Mesenchymal stem cell (in vitro differentiated cells and primary cell): ENCODE measurements at regions not wholly inside any gene's neighbourhood (a gene's known extent, or its start where the extent isn't known, plus 50 kb on each side); places are given as distances from the start of the nearest gene placed in this dataset.
A peak's percentile ranks its signal among the peaks of the same experiment; 100 is the strongest.

Source experiments
- DNase-seq: peaks from one replicate; pipeline ENCODE4 v3.0.0-alpha.2; 2013
- H2AFZ ChIP-seq: one replicate; pipeline ENCODE4 v1.6.1; 2013; ENCODE audit warnings: low read depth, mild to moderate bottlenecking, control low read depth, inconsistent platforms, low read length, moderate library complexity
- H2AK5ac ChIP-seq: 2 replicates; pipeline ENCODE4 v1.6.1; 2013; ENCODE audit warnings: low read length, moderate library complexity, mild to moderate bottlenecking, inconsistent platforms; ENCODE audit not compliant: severe bottlenecking
- H2BK120ac ChIP-seq: one replicate; pipeline ENCODE4 v1.6.1; 2013; ENCODE audit warnings: low read depth, mild to moderate bottlenecking, inconsistent platforms, low read length, moderate library complexity
- H2BK12ac ChIP-seq, 2 experiments: one replicate each; pipeline ENCODE4 v1.6.1; 2013; ENCODE audit warnings: inconsistent platforms in 2 of 2, low read length in 2 of 2, mild to moderate bottlenecking in 2 of 2, moderate library complexity in 2 of 2, control low read depth in 1 of 2
- H2BK15ac ChIP-seq: one replicate; pipeline ENCODE4 v1.6.1; 2013; ENCODE audit warnings: mild to moderate bottlenecking, low read depth, inconsistent platforms; ENCODE audit not compliant: poor library complexity, severe bottlenecking
- H2BK5ac ChIP-seq: 2 replicates; pipeline ENCODE4 v1.6.1; 2013; ENCODE audit warnings: low read depth, mild to moderate bottlenecking, low read length, control low read depth, inconsistent platforms; ENCODE audit not compliant: poor library complexity, severe bottlenecking
- H3K14ac ChIP-seq, 2 experiments: one replicate each; pipeline ENCODE4 v1.6.1; 2013; ENCODE audit warnings: inconsistent platforms in 2 of 2, low read length in 2 of 2, control low read depth in 1 of 2, mild to moderate bottlenecking in 1 of 2, moderate library complexity in 1 of 2
- H3K18ac ChIP-seq, 2 experiments: one replicate each; pipeline ENCODE4 v1.6.1; 2013; ENCODE audit warnings: inconsistent platforms in 2 of 2, low read length in 2 of 2, control low read depth in 1 of 2, low read depth in 1 of 2, mild to moderate bottlenecking in 1 of 2
- H3K23ac ChIP-seq, 2 experiments: one replicate each; pipeline ENCODE4 v1.6.1; 2013; ENCODE audit warnings: inconsistent platforms in 2 of 2, low read length in 2 of 2, mild to moderate bottlenecking in 2 of 2, moderate library complexity in 2 of 2, control low read depth in 1 of 2
- H3K27ac ChIP-seq: 2 replicates; pipeline ENCODE4 v1.5.1; 2013; ENCODE audit warnings: mild to moderate bottlenecking, moderate library complexity, low read length, control low read depth, inconsistent platforms; ENCODE audit not compliant: poor library complexity, severe bottlenecking
- H3K27me3 ChIP-seq, 2 experiments: 2 replicates each; pipeline versions ENCODE4 v1.6.1 to v1.7.0; 2013; ENCODE audit warnings: low read length in 2 of 2, mild to moderate bottlenecking in 2 of 2, moderate library complexity in 2 of 2, control low read depth in 1 of 2, inconsistent platforms in 1 of 2; ENCODE audit not compliant: control insufficient read depth in 1 of 2, insufficient read depth in 1 of 2
- H3K36me3 ChIP-seq, 2 experiments: 2 replicates each; pipeline versions ENCODE4 v1.6.1 to v1.7.0; 2013; ENCODE audit warnings: low read length in 2 of 2, control low read depth in 1 of 2, inconsistent platforms in 1 of 2, low read depth in 1 of 2, mild to moderate bottlenecking in 1 of 2; ENCODE audit not compliant: insufficient read depth in 2 of 2, control insufficient read depth in 1 of 2
- H3K4ac ChIP-seq, 2 experiments: one replicate each; pipeline ENCODE4 v1.6.1; 2013; ENCODE audit warnings: inconsistent platforms in 2 of 2, low read length in 2 of 2, mild to moderate bottlenecking in 2 of 2, moderate library complexity in 2 of 2, control low read depth in 1 of 2, low read depth in 1 of 2
- H3K4me1 ChIP-seq: 2 replicates; pipeline ENCODE4 v1.6.1; 2013; ENCODE audit warnings: low read depth, low read length, control low read depth; ENCODE audit not compliant: control insufficient read depth, insufficient read depth
- H3K4me2 ChIP-seq: 2 replicates; pipeline ENCODE4 v1.6.1; 2013; ENCODE audit warnings: low read length, mild to moderate bottlenecking, inconsistent platforms; ENCODE audit not compliant: poor library complexity, severe bottlenecking
- H3K4me3 ChIP-seq, 2 experiments: 2 replicates each; pipeline versions ENCODE4 v1.5.1 to v1.7.0; 2013; ENCODE audit warnings: low read length in 2 of 2, mild to moderate bottlenecking in 2 of 2, control low read depth in 1 of 2, low read depth in 1 of 2; ENCODE audit not compliant: insufficient read depth in 1 of 2
- H3K79me1 ChIP-seq: replicated peaks from 2 replicates; pipeline ENCODE4 v1.6.1; 2013; ENCODE audit warnings: mild to moderate bottlenecking, control low read depth, low read length, inconsistent platforms; ENCODE audit not compliant: poor library complexity, severe bottlenecking
- H3K9ac ChIP-seq: 2 replicates; pipeline ENCODE4 v1.7.0; 2013; ENCODE audit warnings: mild to moderate bottlenecking, low read length, moderate library complexity
- H3K9me3 ChIP-seq: 2 replicates; pipeline ENCODE4 v1.7.0; 2013; ENCODE audit warnings: mild to moderate bottlenecking, low read length; ENCODE audit not compliant: control insufficient read depth
- H4K8ac ChIP-seq: one replicate; pipeline ENCODE4 v1.6.1; 2013; ENCODE audit warnings: inconsistent platforms, mild to moderate bottlenecking, low read length, moderate library complexity
- H4K91ac ChIP-seq: one replicate; pipeline ENCODE4 v1.6.1; 2013; ENCODE audit warnings: mild to moderate bottlenecking, low read length, inconsistent platforms
- WGBS: methylation state at CpG from one replicate; pipeline ENCODE4 v1.1.7; 2013; ENCODE audit warnings: mixed read lengths; 5-methylcytosine and 5-hydroxymethylcytosine counted together

GRCh38 chr4:13782231-13782630 is 154.7 kb upstream of the BOD1L1 start:
- no peak overlapping the region for H3K9ac ChIP-seq
- H3K14ac ChIP-seq = no peak overlapping the region
- H3K4me1 ChIP-seq = peaks cover 5% of the 10 kb centered on the region
- H3K36me3 ChIP-seq = no peaks in the 10 kb centered on the region
- H3K27me3 ChIP-seq = no peaks in the 10 kb centered on the region
- H4K91ac ChIP-seq = no peak overlapping the region
- no peak overlapping the region for H2AFZ ChIP-seq
- DNase-seq = no peak
- no peak overlapping the region for H3K4me2 ChIP-seq
- no peak overlapping the region for H3K23ac ChIP-seq
- no peak overlapping the region for H3K4me3 ChIP-seq
- H3K27ac ChIP-seq = no peak overlapping the region
- H2BK5ac ChIP-seq = no peak overlapping the region
- H4K8ac ChIP-seq = no peak overlapping the region
- H2AK5ac ChIP-seq = no peak overlapping the region
- H3K18ac ChIP-seq = no peak overlapping the region
- no peaks in the 10 kb centered on the region for H3K79me1 ChIP-seq
- H2BK12ac ChIP-seq = no peak overlapping the region
- no peak overlapping the region for H3K4ac ChIP-seq
- 71% methylated on average over 1 of the region's 2 CpGs for WGBS
- H3K9me3 ChIP-seq = peaks cover 1% of the 10 kb centered on the region
- H2BK120ac ChIP-seq = no peak overlapping the region
- H2BK15ac ChIP-seq = no peak overlapping the region

GRCh38 chr4:13783800-13784411 is 156.4 kb upstream of the BOD1L1 start:
- no peak overlapping the region for H2BK5ac ChIP-seq
- no peak overlapping the region for H2BK120ac ChIP-seq
- H3K4me3 ChIP-seq = no peak overlapping the region
- H3K9me3 ChIP-seq = no peaks in the 10 kb centered on the region
- H4K91ac ChIP-seq = no peak overlapping the region
- H3K27ac ChIP-seq = peak overlapping the region; percentile 11
- DNase-seq = no peak
- H3K4ac ChIP-seq = no peak overlapping the region
- H3K14ac ChIP-seq = no peak overlapping the region
- H3K36me3 ChIP-seq = no peaks in the 10 kb centered on the region
- no peak overlapping the region for H3K9ac ChIP-seq
- peaks cover 5% of the 10 kb centered on the region for H3K4me1 ChIP-seq
- H2AFZ ChIP-seq = no peak overlapping the region
- H3K79me1 ChIP-seq = no peaks in the 10 kb centered on the region
- H3K27me3 ChIP-seq = no peaks in the 10 kb centered on the region
- WGBS = 62% methylated on average over 7 of the region's 8 CpGs
- H4K8ac ChIP-seq = no peak overlapping the region
- no peak overlapping the region for H2BK12ac ChIP-seq
- no peak overlapping the region for H3K23ac ChIP-seq
- H2BK15ac ChIP-seq = no peak overlapping the region
- H2AK5ac ChIP-seq = no peak overlapping the region
- no peak overlapping the region for H3K18ac ChIP-seq
- H3K4me2 ChIP-seq = peak overlapping the region; percentile 37

- no peak overlapping the region for H2BK120ac ChIP-seq
- H3K36me3 ChIP-seq = no peaks in the 10 kb centered on the region
- no peak overlapping the region for H2BK15ac ChIP-seq
- WGBS = 74% methylated on average over 5 of the region's 5 CpGs
- no peak overlapping the region for H3K4me3 ChIP-seq
- H3K18ac ChIP-seq = no peak overlapping the region
- no peak overlapping the region for H3K9ac ChIP-seq
- H2BK12ac ChIP-seq = no peak overlapping the region
- no peak overlapping the region for H3K14ac ChIP-seq
- no peaks in the 10 kb centered on the region for H3K4me1 ChIP-seq
- H2BK5ac ChIP-seq = no peak overlapping the region
- DNase-seq = no peak
- no peaks in the 10 kb centered on the region for H3K27me3 ChIP-seq
- H3K9me3 ChIP-seq = no peaks in the 10 kb centered on the region
- no peak overlapping the region for H4K8ac ChIP-seq
- no peak overlapping the region for H2AK5ac ChIP-seq
- H3K79me1 ChIP-seq = no peaks in the 10 kb centered on the region
- no peak overlapping the region for H3K23ac ChIP-seq
- no peak overlapping the region for H3K27ac ChIP-seq
- H3K4ac ChIP-seq = no peak overlapping the region
- H3K4me2 ChIP-seq = no peak overlapping the region
- no peak overlapping the region for H2AFZ ChIP-seq
- no peak overlapping the region for H4K91ac ChIP-seq
Observed at GRCh38 chr4:13793020-13793710, 165.6 kb upstream of the BOD1L1 start.

- H3K18ac ChIP-seq = no peak overlapping the region
- H2BK12ac ChIP-seq = no peak overlapping the region
- no peak for DNase-seq
- H2BK5ac ChIP-seq = no peak overlapping the region
- 60% methylated on average over 1 of the region's 2 CpGs for WGBS
- H2BK120ac ChIP-seq = no peak overlapping the region
- H3K9ac ChIP-seq = no peak overlapping the region
- no peak overlapping the region for H2AFZ ChIP-seq
- H3K36me3 ChIP-seq = no peaks in the 10 kb centered on the region
- H3K4me1 ChIP-seq = no peaks in the 10 kb centered on the region
- no peak overlapping the region for H4K91ac ChIP-seq
- no peaks in the 10 kb centered on the region for H3K9me3 ChIP-seq
- no peak overlapping the region for H3K4me2 ChIP-seq
- H3K27ac ChIP-seq = no peak overlapping the region
- H3K4ac ChIP-seq = no peak overlapping the region
- H3K79me1 ChIP-seq = no peaks in the 10 kb centered on the region
- no peak overlapping the region for H3K14ac ChIP-seq
- no peak overlapping the region for H2AK5ac ChIP-seq
- no peaks in the 10 kb centered on the region for H3K27me3 ChIP-seq
- H4K8ac ChIP-seq = no peak overlapping the region
- H3K4me3 ChIP-seq = no peak overlapping the region
- H2BK15ac ChIP-seq = no peak overlapping the region
- no peak overlapping the region for H3K23ac ChIP-seq
Observed at GRCh38 chr4:13794819-13795565, 167.5 kb upstream of the BOD1L1 start.
